GM10266 (cell line): ENCODE measurements at regions not wholly inside any gene's neighbourhood (a gene's known extent, or its start where the extent isn't known, plus 50 kb on each side); places are given as distances from the start of the nearest gene placed in this dataset.

ENCODE experiments used
- DNase-seq: peaks from one replicate; pipeline ENCODE4 v3.0.0; 2012; ENCODE audit errors: extremely low spot score
- CTCF ChIP-seq: IDR thresholded peaks from 2 replicates; pipeline ENCODE4 v1.5.1; 2012; ENCODE audit warnings: mild to moderate bottlenecking, low read depth; ENCODE audit not compliant: control insufficient read depth, insufficient read depth; ENCODE audit errors: missing control alignments

GRCh38 chr18:25416374-25416773 is 64.4 kb upstream of the ZNF521 start:
- TF ChIP-seq CTCF: no peak
- no peak for DNase-seq

DNA sequence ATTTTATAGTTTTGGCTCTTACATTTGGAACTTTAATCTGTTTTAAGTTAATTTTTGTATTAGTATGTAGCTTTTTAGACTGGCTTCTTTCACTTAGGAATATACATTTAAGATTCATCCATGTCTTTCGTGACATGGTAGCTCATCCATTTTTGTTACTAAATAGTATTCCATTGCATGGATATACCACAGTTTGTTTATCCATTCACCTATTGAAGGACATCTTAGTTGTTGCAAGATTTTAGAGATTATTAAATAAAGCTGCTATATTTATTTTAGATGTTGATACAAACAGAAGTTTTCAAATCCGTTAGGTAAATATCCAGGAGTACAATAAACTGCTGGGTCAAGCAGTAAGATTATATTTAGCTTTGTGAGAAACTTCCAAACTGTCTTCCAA is 58.0 kb upstream of the ZNF521 start:
- TF ChIP-seq CTCF: no peak

DNA sequence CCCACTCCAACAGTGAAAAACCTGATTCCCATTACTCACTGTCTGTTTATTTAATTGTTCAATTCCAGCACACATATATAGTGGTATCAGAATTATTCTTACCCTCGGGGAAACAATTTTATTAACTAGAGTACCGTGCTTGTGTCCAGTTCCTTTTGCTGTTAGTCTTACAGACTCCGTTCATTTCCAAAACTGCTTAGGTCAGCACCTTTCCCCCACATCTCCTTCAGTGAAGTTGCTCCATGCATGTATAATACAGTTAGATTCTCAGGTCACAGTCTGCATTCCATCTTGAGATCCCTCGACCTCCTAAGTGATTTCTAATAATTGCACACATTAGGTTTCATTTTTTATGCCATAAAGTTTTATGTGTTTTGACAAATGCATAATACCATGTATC is 56.3 kb upstream of the ZNF521 start:
- no peak for TF ChIP-seq CTCF
- DNase-seq: no peak

More for the DNA sequence above, 58.0 kb upstream of the ZNF521 start:
- DNase-seq: no peak
